ENCODE measurements at regions not wholly inside any gene's neighbourhood (a gene's known extent, or its start where the extent isn't known, plus 50 kb on each side); places are given as distances from the start of the nearest gene placed in this dataset.

DNA sequence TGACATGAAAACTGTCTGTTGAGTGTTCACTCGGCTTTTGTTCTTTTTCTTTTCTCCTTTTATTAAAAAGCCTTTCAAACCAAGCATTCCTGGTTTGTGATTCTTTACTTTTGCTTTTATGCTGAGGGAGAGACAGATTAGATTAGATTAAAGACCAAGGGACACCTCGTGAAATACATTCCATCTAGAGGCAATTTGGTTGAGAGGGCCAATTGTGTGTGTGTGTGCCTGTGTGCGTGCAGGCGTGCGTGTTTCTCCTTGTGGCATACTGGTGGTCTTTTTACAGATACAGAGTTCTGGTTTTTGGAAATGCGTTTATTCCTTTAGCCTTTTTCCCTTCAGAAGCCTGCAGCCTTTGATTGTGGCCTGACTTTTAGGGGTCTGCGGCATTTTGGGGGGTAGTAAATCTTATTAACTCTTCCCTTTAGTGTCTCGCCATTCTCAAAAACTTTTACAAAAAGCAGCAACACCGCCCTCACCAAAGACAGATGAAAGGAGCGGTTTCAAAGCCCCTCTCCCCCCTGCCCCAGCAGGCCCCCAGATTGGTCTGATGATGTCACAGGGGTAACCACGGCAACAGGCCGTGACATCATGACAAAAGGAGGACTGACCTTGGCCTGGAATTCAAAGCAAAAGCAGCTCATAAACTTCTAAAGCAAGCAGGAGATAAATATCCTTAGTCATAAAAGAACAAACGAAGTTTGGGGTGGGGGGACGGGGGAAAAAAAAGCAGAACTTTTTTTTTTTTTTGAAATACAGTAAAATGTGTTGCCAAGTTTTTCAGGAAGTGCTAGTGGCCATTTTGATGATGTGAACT lies 84.1 kb upstream of the TBX3 start:
- H3K4me3 ChIP-seq (ENCODE audit: low read depth, low read length): no peak overlapping the region
- DNase-seq (ENCODE audit: low read depth): no peak
- TF ChIP-seq, protein P1, sequence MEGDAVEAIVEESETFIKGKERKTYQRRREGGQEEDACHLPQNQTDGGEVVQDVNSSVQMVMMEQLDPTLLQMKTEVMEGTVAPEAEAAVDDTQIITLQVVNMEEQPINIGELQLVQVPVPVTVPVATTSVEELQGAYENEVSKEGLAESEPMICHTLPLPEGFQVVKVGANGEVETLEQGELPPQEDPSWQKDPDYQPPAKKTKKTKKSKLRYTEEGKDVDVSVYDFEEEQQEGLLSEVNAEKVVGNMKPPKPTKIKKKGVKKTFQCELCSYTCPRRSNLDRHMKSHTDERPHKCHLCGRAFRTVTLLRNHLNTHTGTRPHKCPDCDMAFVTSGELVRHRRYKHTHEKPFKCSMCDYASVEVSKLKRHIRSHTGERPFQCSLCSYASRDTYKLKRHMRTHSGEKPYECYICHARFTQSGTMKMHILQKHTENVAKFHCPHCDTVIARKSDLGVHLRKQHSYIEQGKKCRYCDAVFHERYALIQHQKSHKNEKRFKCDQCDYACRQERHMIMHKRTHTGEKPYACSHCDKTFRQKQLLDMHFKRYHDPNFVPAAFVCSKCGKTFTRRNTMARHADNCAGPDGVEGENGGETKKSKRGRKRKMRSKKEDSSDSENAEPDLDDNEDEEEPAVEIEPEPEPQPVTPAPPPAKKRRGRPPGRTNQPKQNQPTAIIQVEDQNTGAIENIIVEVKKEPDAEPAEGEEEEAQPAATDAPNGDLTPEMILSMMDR (IDR thresholded peaks at IDR 0.05; ENCODE audit: control insufficient read depth, extremely low read depth, insufficient read depth): no peak

DNA sequence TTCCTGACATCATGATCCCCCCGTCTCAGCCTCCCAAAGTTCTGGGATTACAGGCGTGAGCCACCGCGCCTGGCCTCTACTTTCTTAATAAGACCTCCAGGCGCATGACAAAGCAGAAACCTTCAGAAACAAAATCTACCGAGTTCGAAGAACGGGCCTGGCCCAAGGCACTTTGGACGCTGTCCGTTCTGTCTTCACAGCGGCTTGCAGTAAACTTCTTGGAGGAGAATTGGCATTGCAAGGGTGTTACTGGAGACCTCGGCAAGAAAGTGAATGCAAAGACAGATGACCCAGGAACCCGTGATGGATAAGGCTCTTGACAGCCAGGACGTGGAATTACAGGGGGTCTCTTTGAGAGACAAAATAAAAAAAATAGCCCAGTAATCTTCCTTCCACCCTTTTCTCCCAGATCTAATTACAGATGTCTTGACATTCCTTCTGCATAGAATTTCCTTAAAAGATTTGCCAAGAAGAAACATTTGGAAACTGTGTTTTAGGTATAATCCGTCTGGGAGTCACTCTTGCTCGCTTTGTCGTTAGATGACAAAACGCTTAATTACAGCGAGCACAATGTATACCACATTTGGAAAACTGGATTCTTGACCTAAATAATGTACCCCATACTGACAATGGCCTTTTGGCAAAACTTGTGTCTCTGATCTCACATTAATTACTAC lies 83.2 kb upstream of the TBX3 start:
- H3K4me3 ChIP-seq (ENCODE audit: low read depth, low read length): no peak overlapping the region
- TF ChIP-seq, protein P1 (IDR thresholded peaks at IDR 0.05; ENCODE audit: control insufficient read depth, extremely low read depth, insufficient read depth): no peak
- DNase-seq (ENCODE audit: low read depth): no peak

- no peak overlapping the region for H3K4me3 ChIP-seq (ENCODE audit: low read depth, low read length)
These were observed 82.2 kb upstream of the TBX3 start for GRCh38 chr12:114765960-114766691.

DNA sequence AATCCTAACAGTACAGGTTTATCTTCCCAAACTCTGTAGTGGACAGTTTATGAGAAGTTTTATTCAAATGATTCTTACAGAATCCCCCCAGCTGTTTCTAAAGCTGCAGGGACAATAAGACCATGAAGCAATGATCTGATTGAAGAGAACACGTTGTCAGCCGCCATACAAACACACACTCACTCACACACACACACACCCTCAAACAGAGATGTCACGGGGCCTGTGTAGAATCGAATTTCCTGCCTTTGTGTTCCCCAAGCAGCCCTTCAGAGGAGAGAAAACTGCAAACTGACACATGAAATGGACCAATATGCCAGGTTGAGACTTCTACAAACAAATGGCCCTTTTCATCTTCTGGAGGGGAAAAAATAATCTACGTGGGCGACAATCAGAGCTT lies 80.5 kb upstream of the TBX3 start:
- DNase-seq (ENCODE audit: low read depth): no peak
- TF ChIP-seq, protein P1 (IDR thresholded peaks at IDR 0.05; ENCODE audit: control insufficient read depth, extremely low read depth, insufficient read depth): no peak
- H3K4me3 ChIP-seq (ENCODE audit: low read depth, low read length): no peak overlapping the region

More at GRCh38 chr12:114765960-114766691, 82.2 kb upstream of the TBX3 start:
- TF ChIP-seq, protein P1 (IDR thresholded peaks at IDR 0.05; ENCODE audit: control insufficient read depth, extremely low read depth, insufficient read depth): no peak
- DNase-seq (ENCODE audit: low read depth): no peak

DNA sequence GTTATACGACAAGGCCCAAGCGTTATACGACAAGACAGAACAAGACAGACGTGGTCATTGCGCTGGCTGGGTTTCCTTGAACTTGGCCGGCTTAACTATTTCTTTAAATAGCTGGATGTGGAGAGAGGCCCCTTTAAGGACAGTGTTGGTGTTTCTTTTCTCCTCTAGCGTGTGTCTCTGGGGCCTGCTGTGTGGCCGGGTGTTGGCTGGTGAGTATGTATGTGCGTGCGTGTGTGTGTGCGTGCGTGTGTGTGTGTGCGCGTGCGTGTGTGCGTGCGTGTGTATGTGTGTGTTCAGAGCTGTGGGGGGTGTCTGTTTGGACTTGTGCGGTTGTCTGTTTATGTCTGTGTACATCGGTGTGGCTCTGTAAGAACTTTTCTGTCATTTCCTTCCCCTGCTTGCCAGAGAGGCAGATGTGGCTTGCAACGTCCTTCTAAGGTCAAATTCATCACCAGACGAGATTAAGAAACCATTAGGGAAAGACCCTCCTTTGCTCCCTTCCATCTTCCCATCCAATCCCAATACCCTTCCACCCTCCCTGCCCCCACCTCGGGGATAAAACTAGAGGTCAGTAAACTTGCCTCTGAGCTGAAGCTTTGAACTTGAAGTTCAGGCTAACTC lies 78.6 kb upstream of the TBX3 start:
- TF ChIP-seq, protein P1 (IDR thresholded peaks at IDR 0.05; ENCODE audit: control insufficient read depth, extremely low read depth, insufficient read depth): no peak
- DNase-seq (ENCODE audit: low read depth): no peak
- no peak overlapping the region for H3K4me3 ChIP-seq (ENCODE audit: low read depth, low read length)

GRCh38 chr12:114760151-114760877 lies 76.3 kb upstream of the TBX3 start:
- TF ChIP-seq, protein P1 (IDR thresholded peaks at IDR 0.05; ENCODE audit: control insufficient read depth, extremely low read depth, insufficient read depth): no peak

More at GRCh38 chr12:114760151-114760877, 76.3 kb upstream of the TBX3 start:
- DNase-seq (ENCODE audit: low read depth): no peak
- H3K4me3 ChIP-seq (ENCODE audit: low read depth, low read length): no peak overlapping the region
